GM12864 (cell line): ENCODE measurements at regions not wholly inside any gene's neighbourhood (a gene's known extent, or its start where the extent isn't known, plus 50 kb on each side); places are given as distances from the start of the nearest gene placed in this dataset.
"Not testable (repeated sequence)": the region's sequence is repeated elsewhere in the genome, so short reads cannot be mapped to it uniquely, and the experiment has no call there.

Source experiments
- DNase-seq: peaks from one replicate; pipeline ENCODE4 v3.0.0-alpha.2; 2011; ENCODE audit warnings: low read depth
- H3K4me3 ChIP-seq: 2 replicates; pipeline ENCODE4 v1.5.1; 2011; ENCODE audit warnings: mild to moderate bottlenecking, low read depth, low read length, control low read depth
- CTCF ChIP-seq: IDR thresholded peaks from 2 replicates; pipeline ENCODE4 v1.5.1; 2011; ENCODE audit warnings: low read depth, mild to moderate bottlenecking, moderate library complexity, low read length, control low read depth, inconsistent platforms; ENCODE audit errors: missing control alignments

DNA sequence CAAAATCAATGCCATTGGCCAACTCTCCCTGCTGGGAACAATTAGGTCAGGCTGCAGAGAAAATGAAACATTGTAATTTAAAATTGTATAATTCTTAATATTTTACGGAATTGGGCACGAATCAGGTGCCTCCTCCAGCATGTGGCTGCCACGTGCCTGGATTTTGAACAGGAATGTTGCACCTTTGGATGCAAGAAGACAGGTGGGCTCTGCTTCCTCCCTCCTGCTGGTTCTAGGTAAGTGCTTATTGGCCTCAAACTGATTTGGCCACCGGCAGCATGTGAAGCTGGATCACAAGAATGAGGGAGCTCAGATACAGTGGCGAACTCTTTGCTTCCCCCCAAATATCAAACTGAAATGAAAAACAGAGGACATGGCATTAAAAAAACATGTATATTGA, 1559.9 kb upstream of the FLRT2 start:
- DNase-seq: no peak
- TF ChIP-seq CTCF: no peak
- no peak overlapping the region for H3K4me3 ChIP-seq

DNA sequence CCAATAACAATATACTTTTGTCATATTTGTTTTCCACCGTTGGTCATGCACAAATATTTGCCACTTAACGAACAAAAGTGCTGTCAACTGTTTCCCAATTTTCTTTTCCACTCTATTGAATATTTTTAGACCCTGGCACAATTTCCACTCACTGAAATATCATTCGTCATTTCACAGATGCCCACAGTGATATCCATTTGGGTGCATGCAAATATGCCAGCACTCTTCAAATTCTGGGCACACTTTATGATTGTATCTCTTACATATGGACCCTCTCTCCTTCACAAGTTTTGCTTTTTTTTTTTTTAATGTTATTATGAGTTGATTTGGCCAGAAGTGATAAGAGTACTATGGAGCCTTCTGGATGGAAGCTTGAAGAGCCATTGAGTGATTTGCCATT, 1557.3 kb upstream of the FLRT2 start:
- H3K4me3 ChIP-seq: no peak overlapping the region
- no peak for DNase-seq
- no peak for TF ChIP-seq CTCF

DNA sequence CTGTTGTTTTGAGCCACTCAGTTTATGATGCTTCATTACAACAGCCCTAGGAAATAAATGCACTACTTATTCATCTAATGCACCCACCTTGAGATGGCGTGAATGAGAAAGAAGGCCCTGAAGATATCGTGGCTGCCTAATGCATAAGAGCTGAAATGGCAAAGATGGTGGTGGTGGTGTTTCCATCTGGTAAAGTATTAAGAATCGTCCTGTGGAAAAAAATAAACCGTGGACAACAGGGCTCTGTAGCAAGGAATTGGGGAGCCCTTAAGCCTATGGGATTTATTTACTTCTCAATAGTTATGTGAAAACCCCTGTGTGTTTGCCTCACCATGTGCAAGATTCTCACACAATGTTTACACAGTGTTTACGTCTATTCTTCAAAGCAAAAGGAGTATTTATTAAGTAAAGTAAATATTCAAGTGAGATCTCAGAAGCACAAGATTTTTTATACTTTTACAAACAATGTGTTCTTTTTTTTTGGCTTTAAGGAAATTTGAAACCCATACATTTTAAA, 1555.2 kb upstream of the FLRT2 start:
- H3K4me3 ChIP-seq: no peak overlapping the region
- no peak for TF ChIP-seq CTCF
- DNase-seq: no peak

DNA sequence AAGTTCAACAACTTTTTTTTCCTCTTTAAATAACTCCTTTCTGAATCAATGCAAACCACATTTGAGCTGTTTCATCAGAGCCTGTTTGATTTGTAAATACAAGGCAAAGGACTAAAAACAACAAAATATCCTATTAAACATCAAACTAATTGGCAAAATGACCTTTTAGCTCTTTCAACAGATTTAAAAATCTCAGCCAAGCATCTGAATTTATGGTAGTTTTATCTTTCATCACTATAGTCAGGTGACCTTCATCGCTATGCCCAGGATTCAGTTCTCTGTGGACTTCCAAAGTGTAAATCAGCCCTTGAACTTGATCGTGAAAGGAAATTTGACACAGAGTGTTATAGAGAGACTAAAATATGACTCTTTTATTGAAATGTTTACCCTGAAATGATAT, 1554.5 kb upstream of the FLRT2 start:
- DNase-seq: no peak
- TF ChIP-seq CTCF: no peak

GRCh38 chr14:83975841-83976770, 1553.8 kb upstream of the FLRT2 start:
- TF ChIP-seq CTCF: no peak
- H3K4me3 ChIP-seq: no peak overlapping the region
- no peak for DNase-seq

More for the DNA sequence above, 1554.5 kb upstream of the FLRT2 start:
- H3K4me3 ChIP-seq: no peak overlapping the region

DNA sequence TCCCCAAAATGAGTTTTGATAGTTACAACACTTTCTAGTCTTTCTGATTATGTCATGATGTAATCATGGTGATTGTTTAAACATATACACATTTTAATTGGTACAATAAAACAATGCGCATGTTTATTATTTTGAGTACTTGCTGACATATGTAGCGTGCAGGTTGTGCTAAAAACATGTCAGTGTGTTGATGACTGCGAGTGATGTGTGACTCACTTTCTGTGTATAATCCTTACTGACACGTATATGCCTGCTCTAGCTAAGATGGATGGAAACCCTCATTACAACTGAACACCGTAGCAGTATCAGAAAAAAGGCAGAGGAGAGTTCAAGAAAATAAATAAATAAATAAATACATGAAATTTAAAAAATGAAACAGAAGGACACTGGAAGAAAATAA, 1552.4 kb upstream of the FLRT2 start:
- TF ChIP-seq CTCF: no peak
- no peak for DNase-seq
- H3K4me3 ChIP-seq: no peak overlapping the region

- DNase-seq, H3K4me3 ChIP-seq: not testable (repeated sequence)
These were observed 1548.2 kb upstream of the FLRT2 start for GRCh38 chr14:83981676-83982258.
